Loucy (cell line): ENCODE measurements at regions not wholly inside any gene's neighbourhood (a gene's known extent, or its start where the extent isn't known, plus 50 kb on each side); places are given as distances from the start of the nearest gene placed in this dataset.

Source experiments
- H2AFZ ChIP-seq: fragments of 200-600 bp; sonication (generic); 2 replicates; pipeline ENCODE4 v1.6.0; 2016; ENCODE audit warnings: antibody characterized with exemption, mild to moderate bottlenecking, low read length, moderate library complexity
- H3F3A ChIP-seq: fragments of 200-600 bp; 2 replicates; pipeline ENCODE4 v1.6.0; 2016; ENCODE audit warnings: antibody characterized with exemption, low read depth, mild to moderate bottlenecking
- H3K27me3 ChIP-seq: fragments of 200-600 bp; sonication (generic); 2 replicates; pipeline ENCODE4 v1.6.1; 2014; ENCODE audit warnings: low read length, mild to moderate bottlenecking; ENCODE audit not compliant: insufficient read depth, poor library complexity, severe bottlenecking
- H3K36me3 ChIP-seq: fragments of 200-600 bp; sonication (generic); 2 replicates; pipeline ENCODE4 v1.6.1; 2016; ENCODE audit warnings: low read length; ENCODE audit not compliant: insufficient read depth
- H3K4me1 ChIP-seq: fragments of 200-600 bp; sonication (generic); 2 replicates; pipeline ENCODE4 v1.5.1; 2014; ENCODE audit warnings: low read length, mild to moderate bottlenecking; ENCODE audit not compliant: insufficient read depth, poor library complexity, severe bottlenecking
- H3K4me2 ChIP-seq: fragments of 200-600 bp; sonication (generic); 2 replicates; pipeline ENCODE4 v1.6.0; 2014; ENCODE audit warnings: antibody characterized with exemption, low read length, low read depth, mild to moderate bottlenecking; ENCODE audit not compliant: poor library complexity, severe bottlenecking
- H3K4me3 ChIP-seq: fragments of 200-600 bp; sonication (generic); 2 replicates; pipeline ENCODE4 v1.5.1; 2014; ENCODE audit warnings: low read length, mild to moderate bottlenecking, mixed read lengths; ENCODE audit not compliant: poor library complexity, severe bottlenecking
- H3K79me2 ChIP-seq: fragments of 200-600 bp; sonication (generic); 2 replicates; pipeline ENCODE4 v1.6.1; 2014; ENCODE audit warnings: low read length; ENCODE audit not compliant: insufficient read depth
- H3K9ac ChIP-seq: fragments of 200-600 bp; sonication (generic); 2 replicates; pipeline ENCODE4 v1.6.0; 2014; ENCODE audit warnings: mild to moderate bottlenecking, low read depth, low read length, moderate library complexity; ENCODE audit not compliant: poor library complexity, severe bottlenecking
- H3K9me2 ChIP-seq: fragments of 200-600 bp; sonication (generic); replicated peaks from 2 replicates; pipeline ENCODE4 v1.6.1; 2016; ENCODE audit warnings: low read depth, low read length, mixed read lengths
- H3K9me3 ChIP-seq: fragments of 200-600 bp; sonication (generic); 2 replicates; pipeline ENCODE4 v1.6.1; 2014; ENCODE audit warnings: mild to moderate bottlenecking, antibody characterized with exemption, low read length, low read depth; ENCODE audit not compliant: insufficient read depth
- H4K20me1 ChIP-seq: fragments of 200-600 bp; sonication (generic); 2 replicates; pipeline ENCODE4 v1.6.0; 2014; ENCODE audit warnings: antibody characterized with exemption, low read length, mild to moderate bottlenecking; ENCODE audit not compliant: insufficient read depth, poor library complexity, severe bottlenecking
- CTCF ChIP-seq: fragments of 200-600 bp; sonication (generic); conservative IDR thresholded peaks from 2 replicates; pipeline ENCODE4 v1.5.1; 2014; ENCODE audit warnings: mild to moderate bottlenecking, antibody characterized with exemption, low read length
- EZH2phosphoT487 ChIP-seq: fragments of 200-600 bp; IDR thresholded peaks from 2 replicates; pipeline ENCODE4 v1.6.1; 2018; ENCODE audit warnings: antibody characterized with exemption, mild to moderate bottlenecking, moderate library complexity, borderline replicate concordance

- H2AFZ ChIP-seq = no peak overlapping the region
- H3K4me3 ChIP-seq = no peak overlapping the region
- no peak for TF ChIP-seq EZH2phosphoT487
- no peaks in the 10 kb centered on the region for H3K36me3 ChIP-seq
- H3K27me3 ChIP-seq = no peaks in the 10 kb centered on the region
- H3K9me3 ChIP-seq = no peaks in the 10 kb centered on the region
- H4K20me1 ChIP-seq = no peaks in the 10 kb centered on the region
- no peaks in the 10 kb centered on the region for H3K4me1 ChIP-seq
- H3K9ac ChIP-seq = no peak overlapping the region
- H3K4me2 ChIP-seq = no peak overlapping the region
- no peaks in the 10 kb centered on the region for H3K79me2 ChIP-seq
- no peaks in the 10 kb centered on the region for H3K9me2 ChIP-seq
- no peaks in the 10 kb centered on the region for H3F3A ChIP-seq
Observed at GRCh38 chr5:5805916-5806315, 383.4 kb downstream of the ICE1 start.

GRCh38 chr5:5804478-5805233, 382.2 kb downstream of the ICE1 start:
- Histone ChIP-seq H3K4me2 (no peak overlapping the region), H3K79me2 (no peaks in the 10 kb centered on the region), H3K4me1 (no peaks in the 10 kb centered on the region), H2AFZ (no peak overlapping the region), H3K4me3 (no peak overlapping the region), H3F3A (no peaks in the 10 kb centered on the region), H3K9ac (no peak overlapping the region), H3K27me3 (no peaks in the 10 kb centered on the region), H4K20me1 (no peaks in the 10 kb centered on the region), H3K9me2 (no peaks in the 10 kb centered on the region), H3K9me3 (no peaks in the 10 kb centered on the region), H3K36me3 (no peaks in the 10 kb centered on the region)
- TF ChIP-seq EZH2phosphoT487 (no peak), CTCF (no peak)

DNA sequence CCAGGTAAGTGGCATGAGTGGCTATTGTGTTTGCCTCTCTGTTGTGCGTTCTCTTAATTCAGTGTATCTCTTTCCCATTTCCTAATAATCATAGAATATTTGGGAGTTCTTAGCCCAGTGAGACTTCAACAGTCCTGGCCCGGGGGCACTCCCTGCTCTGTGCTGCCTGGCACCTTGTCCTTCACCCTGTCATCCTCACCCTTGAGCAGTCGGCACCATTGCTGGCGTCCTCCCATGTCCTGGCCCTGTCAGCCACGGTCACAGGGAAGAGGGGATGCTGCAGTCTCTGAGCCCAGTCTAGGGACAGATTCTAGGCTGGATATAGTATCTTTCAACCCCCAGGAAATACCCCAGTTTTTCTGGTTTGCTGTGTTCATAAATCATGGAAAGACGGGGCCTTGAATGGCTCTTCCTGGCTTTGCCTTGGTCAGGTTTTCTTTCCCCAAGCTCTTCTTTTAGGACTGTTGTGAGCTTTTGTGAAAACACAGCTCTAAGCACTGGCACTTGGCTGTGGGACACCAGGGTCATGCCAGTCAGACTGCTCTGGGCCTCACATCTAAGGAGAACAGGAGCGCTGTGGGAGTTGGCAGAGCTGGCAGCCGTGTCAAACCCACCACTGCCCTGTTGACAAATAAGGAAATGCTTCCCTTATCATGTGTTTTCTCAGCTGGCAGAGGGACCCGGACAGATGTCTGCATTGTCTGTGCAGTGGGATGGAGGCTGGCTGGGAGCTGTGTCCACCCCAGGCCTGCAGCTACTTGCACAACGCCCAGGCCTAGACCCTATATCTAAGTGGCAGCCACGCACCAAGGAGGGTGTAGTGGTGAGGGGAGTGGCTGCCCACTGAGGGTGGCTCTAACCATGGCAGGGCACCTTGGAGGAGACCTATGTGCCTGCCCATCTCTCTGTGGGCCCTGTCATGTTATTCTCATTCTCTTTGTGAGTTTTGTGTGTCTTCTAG, 378.6 kb downstream of the ICE1 start:
- TF ChIP-seq EZH2phosphoT487 (no peak), CTCF (no peak)
- H3K9me2 ChIP-seq = no peaks in the 10 kb centered on the region
- H3K9ac ChIP-seq = no peak overlapping the region
- H3K27me3 ChIP-seq = no peaks in the 10 kb centered on the region
- no peaks in the 10 kb centered on the region for H3K79me2 ChIP-seq
- no peaks in the 10 kb centered on the region for H3F3A ChIP-seq
- no peaks in the 10 kb centered on the region for H3K36me3 ChIP-seq
- H3K4me1 ChIP-seq = no peaks in the 10 kb centered on the region
- no peak overlapping the region for H3K4me2 ChIP-seq
- H4K20me1 ChIP-seq = no peaks in the 10 kb centered on the region
- no peak overlapping the region for H2AFZ ChIP-seq
- no peaks in the 10 kb centered on the region for H3K9me3 ChIP-seq
- H3K4me3 ChIP-seq = no peak overlapping the region
